Right renal cortex interstitium (tissue), 3 donors: ENCODE measurements at regions not wholly inside any gene's neighbourhood (a gene's known extent, or its start where the extent isn't known, plus 50 kb on each side); places are given as distances from the start of the nearest gene placed in this dataset.
"Not testable (repeated sequence)": the region's sequence is repeated elsewhere in the genome, so short reads cannot be mapped to it uniquely, and the experiment has no call there.

ENCODE experiments used
- DNase-seq, 3 donors: peaks; one replicate each; pipeline ENCODE4 v3.0.0-alpha.2; 2013; ENCODE audit warnings: low read depth in 3 of 3, low spot score in 2 of 3

DNA sequence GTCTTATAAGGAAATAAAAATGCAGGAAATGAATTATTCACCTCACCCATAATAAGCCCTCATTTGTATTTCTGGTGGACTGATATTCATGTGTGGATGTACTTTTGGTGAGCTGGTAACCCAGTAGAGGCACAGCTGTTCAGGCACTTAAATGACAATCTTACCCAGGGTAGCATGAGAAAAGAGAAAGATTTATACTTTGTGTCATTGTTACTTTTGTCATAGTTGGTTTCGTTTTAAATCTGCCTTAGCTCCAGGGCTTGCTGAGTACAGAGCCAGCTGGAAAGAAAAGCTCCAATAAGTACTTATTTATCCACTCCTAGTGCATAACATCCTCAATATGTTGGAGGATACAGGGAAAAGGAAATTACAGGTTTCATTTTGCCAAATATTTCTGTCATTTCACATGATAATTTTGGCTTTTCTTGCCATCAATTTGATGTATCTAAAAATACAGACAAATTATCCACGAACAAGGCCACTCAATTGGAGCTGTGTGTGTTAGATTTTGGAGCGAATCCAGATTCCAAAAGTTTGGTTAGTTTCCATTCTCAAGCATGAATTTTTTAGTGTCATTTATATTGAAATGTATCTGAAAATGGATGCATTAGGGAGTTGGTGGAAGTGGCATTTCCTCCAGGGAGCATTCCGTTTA is 1276.1 kb upstream of the FAM98A start:
- DNase-seq: no peak

DNA sequence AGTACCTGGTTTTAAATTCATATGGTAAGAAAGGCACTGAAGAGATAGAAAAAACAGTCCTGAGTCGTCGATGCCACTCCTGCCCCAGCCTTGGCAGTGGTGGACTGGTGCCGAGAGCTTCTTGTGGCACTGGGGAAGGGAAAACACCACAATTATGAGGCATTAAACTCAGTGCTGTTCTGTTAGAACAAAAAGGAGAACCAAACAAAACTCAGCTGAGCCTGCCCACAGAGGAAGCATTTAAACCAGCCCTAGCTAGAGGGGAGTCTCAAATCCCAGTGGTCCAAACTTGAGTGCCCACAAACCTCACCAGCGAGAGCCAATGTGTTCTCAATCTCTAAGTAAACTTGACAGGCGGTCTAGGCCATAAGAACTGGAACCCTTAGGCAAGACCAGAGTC is 1254.5 kb upstream of the FAM98A start:
- no peak for DNase-seq

DNA sequence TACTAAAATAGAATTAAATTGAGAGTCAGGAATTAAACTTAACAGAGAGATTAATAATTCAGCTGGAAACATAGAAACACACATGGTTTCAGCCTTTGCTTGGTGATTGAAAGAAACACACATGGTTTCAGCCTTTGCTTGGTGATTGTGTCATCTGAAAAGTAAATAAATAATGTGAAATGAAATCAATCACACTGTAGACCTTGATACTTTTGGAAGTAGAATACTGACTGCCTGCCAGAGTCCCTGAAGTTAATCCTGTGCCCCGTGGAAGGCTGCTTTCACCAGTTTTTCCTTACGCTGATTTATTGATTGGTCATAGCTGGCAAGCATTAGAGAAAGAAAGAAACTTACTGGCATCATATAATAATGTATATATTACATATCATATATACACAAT is 1252.7 kb upstream of the FAM98A start:
- no peak for DNase-seq

DNA sequence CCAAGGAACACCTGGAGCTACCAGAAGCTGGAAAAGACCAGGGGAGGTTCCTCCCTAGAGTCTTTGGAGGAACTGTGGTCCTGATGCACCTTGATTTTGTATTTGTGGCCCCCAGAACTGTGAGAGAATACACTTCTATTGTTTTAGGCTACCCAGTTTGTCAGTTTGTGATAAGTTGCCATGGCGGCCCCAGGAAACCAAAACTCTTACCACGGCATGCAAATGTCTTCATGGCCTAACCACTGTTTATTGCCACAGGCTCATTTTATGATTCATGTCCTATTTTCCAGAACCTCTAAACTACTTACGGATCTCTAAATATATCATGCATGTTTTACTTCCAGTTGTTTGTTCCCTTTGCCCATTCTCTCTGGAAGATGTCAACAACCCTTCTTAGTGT is 1250.7 kb upstream of the FAM98A start:
- no peak for DNase-seq

DNA sequence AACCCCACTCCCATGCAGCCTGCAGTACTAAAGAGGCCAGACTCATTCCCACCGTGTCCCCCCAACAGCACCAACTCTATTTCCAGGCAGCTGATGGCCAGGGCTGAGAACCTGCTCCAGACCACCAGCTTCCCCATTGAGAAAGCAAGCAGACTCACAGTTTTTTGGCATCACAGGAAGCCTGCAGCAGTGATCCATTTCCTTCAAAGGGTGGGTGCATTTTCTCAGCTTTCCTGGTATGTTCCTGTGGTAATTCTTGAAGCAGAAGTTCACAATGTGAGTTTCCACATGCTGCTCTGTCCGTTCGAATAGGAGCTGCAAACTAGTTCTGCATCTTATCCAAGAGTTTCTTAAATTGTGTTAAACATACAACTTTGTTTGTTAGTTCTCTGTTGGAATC is 1249.6 kb upstream of the FAM98A start:
- DNase-seq: no peak

DNA sequence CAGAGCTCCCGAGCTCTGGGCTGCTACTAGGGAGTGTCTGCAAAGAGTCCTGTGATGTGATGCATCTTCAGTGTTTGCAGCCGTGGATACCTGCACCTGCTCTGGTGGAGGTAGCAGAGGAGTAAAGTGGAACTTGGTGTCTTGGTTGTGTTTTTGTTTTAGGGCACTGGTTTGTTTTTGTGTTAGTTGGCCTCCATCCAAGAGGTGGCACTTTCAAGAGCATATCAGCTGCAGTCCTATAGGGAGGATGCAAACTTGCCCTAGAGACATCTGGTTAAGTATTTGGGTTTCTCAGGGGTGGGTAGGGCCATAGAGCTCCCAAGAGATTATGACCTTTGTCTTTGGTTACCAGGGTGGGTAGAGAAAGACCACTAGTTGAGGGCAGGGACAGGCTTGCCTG is 1249.0 kb upstream of the FAM98A start:
- DNase-seq: no peak

DNA sequence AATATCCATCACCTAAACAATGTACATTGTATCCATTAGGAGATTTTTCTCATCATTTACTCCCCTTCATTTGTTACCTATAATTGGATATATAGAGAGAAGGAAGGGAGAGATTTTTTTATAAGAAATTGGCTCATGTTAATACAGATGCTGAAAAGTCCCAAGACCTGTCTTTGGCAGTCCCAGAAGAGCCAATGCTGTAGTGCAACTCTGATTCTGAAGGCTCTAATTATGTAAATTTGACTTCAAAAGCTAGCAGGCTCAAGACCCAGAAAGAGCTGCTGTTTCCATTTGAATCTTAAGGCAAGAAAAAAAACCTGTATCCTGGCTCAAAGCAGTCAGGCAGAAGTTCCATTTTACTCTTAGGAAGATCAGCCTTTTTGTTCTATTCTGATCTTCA is 1245.5 kb upstream of the FAM98A start:
- no peak for DNase-seq

DNA sequence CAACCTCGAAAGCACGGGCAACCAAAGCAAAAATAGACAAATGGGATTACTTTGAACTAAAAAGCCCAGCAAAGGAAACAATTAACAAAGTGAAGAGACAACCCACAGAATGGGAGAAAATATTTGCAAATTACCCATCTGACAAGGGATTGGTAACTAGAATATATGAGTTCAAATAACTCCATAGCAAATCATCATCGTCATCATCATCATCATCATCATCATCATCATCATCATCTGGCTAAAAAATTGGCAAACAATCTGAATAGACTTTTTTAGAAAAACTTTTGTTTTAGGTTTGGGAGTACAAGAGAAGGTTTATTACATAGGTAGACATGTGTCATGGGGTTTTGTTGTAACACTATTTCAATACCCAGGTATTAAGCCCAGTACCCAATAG is 1239.3 kb upstream of the FAM98A start:
- no peak for DNase-seq

DNA sequence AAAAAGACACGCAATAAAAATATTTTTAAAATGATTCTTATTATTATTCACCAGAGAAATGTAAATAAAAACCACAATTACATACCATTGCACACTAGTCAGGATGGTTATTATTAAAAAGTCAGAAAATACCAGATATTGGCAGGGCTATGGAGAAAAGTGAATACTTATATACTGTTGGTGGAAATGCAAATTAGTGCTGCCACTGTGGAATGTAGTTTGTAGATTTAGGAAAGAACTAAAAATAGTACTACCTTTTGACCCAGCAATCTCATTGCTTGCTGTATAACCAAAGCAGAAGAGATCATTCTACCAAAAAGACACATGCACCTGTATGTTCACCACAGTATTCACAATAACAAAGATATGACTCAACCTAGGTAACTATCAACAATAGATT is 1237.3 kb upstream of the FAM98A start:
- DNase-seq: no peak

DNA sequence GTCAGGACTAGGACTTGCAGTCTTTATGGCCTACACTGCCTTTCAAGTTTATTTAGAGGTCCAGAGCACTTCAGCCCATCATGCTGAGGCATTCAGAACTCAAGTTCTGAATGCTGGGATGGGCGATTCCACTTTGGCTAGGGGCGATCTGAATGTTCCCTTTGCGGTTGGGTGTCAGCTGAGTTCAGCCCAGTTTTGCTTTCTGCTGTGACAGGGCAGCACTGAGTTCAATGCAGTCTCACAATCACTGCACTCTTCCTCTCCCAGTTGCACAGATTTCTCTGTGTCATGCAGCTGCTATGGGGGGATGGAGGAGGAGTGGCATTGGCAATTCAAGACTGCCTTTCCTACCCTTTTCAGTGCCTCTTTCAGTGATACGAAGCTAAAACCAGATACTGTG is 1232.0 kb upstream of the FAM98A start:
- no peak for DNase-seq

DNA sequence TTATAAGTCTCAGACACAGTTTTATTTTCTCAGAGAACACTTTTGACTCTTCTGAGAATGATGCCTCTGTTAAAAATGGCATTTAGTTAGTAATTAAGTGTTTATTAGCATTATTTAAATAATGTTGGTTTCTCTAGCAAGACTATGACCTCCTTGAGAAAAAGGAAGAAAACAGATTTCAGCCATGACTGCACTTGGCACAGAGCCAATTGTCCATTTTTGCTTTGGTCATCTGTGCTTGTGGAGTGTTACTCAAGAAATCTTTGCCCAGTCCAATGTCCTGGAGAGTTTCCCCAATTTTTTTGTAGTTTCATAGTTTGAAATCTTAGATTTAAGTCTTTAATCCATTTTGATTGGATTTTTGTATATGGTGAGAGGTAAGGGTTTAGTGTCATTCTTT is 1229.4 kb upstream of the FAM98A start:
- DNase-seq: no peak

DNA sequence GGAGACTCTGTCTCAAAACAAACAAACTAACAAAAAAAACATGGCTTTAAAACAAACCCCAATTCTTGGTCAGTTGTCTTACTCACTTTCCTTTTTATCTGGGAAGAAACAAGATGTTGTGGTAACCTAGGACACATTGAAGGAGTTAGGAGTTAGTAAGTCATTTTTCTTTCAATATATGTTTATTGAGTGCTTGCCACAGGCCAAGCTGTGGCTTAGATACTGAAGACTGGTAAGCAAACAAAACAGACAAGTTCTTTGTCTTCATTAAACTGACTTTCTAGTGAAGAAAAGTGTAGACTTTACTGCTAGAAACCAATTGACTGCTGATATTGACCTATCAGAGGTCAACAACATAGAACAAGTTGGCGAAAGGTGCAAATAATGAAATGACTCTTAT is 1228.3 kb upstream of the FAM98A start:
- DNase-seq: no peak

DNA sequence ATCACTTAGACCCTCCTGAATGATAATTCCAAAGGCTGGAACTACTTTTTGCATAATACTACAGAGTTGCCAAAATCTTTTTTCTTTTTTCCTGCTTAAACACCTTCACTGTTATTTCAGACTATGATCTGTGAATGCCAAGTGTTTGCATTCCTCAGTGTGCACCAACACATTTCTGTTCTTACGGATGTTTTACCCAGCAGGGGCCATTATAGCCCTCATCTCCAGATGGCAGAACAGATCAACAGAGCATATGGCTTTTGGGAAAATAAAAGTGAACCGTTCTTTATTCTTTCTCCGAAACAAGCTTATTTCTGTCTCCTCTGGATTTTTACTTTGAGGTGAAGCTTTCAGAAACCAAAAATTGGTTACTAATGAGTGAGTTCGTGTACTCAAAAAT is 1226.6 kb upstream of the FAM98A start:
- DNase-seq: no peak

DNA sequence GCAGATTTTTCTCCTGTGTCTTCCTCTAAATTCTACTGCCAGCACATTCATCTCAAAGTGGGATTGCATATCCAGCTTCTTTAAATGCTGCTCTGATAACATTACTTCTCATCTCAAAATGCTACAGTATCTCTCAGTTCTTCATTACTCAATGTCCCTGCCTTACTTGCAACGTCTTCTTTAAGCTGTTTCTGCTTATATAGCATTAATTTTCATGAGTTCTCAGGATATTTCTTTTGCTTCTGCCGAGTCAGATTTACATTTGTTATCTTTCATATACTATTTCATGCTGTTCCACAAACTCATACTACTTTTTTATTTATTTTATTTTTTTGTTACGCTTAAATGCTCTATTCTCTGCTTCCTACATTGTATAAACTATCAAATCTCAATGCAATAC is 1223.5 kb upstream of the FAM98A start:
- DNase-seq: no peak

DNA sequence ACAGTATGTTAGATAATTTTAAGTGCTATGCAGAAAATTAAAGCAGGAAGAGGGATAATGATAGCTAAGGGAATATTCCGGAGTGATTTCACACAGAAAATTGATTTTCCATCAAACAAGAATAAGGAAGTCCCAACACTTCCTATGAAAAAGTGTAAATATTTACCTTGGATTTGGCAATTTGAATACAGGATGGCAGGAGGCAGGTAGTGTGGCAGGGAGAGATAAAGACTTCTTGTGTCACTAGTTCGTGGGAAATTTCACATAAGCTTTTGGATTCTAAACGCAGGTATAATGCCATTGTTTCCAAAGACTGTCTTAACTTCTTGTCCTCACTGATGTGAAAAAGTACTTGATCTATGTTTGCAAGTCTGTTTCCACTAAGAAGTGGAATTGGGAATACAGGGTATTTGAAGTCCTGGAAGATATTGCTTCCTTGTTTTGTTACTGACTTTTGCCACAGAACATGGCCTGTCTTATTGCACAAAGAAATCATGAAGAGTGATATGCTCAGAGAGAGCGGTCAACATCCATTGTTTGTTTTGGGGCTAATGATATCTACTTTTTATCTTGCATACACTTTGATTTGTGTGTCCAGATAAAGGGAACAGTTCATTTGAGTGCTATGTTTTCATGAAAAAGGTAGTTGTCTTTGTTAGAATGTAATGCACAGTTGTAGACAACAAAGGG is 1216.1 kb upstream of the FAM98A start:
- no peak for DNase-seq

DNA sequence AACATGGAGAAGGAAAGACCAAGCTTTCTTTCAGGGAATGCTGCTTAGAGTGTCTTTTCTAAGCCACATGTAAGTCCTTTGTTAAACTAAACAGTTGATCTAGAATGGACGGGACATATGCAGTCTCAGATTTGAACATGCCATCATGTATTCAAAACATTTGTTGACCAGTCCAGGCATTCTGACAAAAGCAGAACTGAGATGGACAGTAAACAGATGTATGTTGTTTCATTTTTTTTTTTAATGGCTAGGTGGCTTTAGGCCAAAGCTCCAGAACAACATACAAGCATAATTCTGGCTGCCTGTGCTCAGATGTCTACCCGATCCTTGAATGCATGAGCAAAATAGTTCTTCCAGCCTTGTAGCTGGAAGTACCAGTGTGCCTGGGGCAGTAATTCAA is 1211.4 kb upstream of the FAM98A start:
- DNase-seq: no peak

DNA sequence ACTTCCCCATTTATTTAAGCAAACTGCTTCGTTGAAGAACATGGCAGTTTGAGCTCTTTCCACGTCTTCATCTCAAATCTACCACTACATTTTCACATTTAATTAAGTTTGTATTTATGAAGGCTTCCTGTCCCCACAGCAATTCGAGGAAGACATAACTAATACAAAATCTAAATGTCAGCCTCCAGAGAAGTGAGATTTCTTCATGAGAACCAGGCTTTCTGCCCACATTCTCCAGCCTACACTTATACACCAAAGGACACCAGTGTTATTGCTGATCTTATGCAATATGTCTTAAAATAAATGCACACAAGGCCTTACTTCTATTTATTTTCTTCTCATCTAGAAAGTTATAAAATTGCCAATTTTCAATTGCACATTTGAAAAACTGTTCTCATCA is 1209.3 kb upstream of the FAM98A start:
- DNase-seq: no peak

DNA sequence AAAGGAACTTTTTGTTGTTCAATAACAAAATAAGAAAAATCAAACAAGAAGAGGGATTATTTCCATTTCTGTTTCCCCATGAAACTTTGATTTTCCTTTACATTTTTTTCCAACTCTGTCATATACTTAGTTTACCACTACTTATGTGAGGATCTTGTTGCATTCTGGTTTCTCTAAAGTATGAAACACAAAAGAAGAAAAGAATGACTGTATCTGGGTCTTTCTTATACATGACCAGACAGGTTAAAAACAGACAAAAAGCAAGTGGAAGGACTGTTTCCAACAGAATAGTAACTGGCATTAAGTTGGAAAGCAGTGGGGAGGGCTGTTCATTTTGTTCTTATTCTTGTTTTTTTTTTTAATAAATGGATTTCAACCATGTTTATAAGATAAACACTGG is 1207.8 kb upstream of the FAM98A start:
- DNase-seq: no peak

DNA sequence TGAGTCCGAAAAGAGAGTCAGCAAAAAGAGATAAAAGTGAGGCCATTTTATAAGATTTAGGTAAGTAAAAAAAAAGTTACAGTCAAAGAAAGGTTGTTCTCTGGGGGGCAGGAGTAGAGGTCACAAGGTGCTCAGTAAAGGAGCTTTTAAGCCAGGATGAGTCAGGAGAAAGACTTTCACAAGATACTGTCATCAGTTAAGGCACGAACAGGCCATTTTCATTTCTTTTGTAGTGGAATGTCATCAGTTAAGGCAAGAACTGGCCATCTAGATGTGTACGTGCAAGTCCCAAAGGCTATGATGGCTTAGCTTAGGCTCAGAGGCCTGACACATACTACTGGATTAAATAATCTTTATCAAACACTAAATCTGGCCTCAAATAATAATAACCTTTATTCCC is 1207.3 kb upstream of the FAM98A start:
- no peak for DNase-seq

DNA sequence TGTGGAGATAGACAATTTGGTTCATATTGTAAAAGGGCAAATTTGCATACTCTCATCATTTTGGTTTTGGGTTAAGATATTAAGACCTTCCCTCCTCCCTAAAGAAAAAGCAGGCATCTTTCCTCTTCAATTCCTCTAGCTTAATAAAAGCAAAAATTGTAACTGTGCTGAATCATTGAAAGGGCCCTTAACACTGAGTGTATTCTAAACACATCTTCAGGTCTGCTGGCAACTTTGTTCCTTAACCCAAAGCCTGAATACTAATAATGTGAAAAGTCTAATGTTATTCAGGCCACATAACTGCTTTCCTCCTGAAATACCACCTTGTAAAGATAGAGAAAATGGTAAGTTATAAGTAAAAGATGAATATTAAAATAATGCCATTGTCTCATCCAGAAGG is 1200.5 kb upstream of the FAM98A start:
- no peak for DNase-seq

DNA sequence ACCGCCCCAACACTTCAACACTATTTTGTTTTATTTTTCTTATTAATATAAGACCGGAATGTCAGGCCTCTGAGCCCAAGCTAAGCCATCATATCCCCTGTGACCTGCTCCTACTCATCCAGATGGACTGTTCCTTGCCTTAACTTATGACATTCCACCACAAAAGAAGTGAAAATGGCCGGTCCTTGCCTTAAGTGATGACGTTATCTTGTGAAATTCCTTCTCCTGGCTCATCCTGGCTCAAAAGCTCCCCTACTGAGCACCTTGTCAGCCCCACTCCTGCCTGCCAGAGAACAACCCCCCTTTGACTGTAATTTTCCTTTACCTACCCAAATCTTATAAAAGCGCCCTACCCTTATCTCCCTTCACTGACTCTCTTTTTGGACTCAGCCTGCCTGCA is 1196.5 kb upstream of the FAM98A start:
- DNase-seq: not testable (repeated sequence)

DNA sequence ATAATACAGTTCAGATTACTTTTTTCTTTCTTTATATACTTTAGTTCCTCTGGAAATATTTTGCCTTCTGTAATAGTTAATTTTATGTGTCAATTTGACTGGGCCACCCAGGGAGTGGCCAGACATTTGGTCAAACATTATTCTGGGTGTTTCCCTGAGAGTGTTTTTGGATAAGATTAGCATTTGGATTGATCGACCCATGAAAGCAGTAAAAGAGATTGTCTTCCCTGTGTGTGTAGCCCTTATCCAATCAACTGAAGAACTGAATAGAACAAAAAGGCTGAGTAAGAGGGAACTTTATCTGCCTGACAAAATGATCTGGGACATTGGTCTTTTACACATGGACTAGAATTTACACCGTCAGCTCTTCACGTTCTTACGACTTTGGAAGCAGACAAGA is 1190.1 kb upstream of the FAM98A start:
- no peak for DNase-seq

DNA sequence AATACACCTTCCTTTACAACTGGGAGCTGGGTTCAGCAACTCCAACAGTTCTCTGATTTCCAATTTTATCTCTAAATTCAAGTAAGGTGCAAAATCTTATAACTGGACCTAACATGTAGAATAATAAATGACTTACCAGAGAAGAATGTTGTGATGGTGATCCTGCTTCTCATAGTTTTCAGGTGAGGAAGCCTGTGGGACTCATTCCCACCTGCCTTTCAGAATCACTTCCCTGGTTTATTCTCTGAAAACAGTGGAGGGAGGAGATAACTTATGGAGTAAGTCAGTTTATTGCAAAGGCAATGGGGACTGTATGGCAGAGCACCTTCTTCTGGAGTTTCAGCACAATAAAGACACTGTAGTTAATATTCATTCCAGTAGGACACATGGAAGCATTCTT is 1188.2 kb upstream of the FAM98A start:
- no peak for DNase-seq
